ENCODE measurements at regions not wholly inside any gene's neighbourhood (a gene's known extent, or its start where the extent isn't known, plus 50 kb on each side); places are given as distances from the start of the nearest gene placed in this dataset.
A peak's percentile ranks its signal among the peaks of the same experiment; 100 is the strongest.
"Not testable (repeated sequence)": the region's sequence is repeated elsewhere in the genome, so short reads cannot be mapped to it uniquely, and the experiment has no call there.

- FAIRE-seq, result peak; percentile 100
These were observed 96.2 kb downstream of the BDH1 start for GRCh38 chr3:197459571-197459970.

DNA sequence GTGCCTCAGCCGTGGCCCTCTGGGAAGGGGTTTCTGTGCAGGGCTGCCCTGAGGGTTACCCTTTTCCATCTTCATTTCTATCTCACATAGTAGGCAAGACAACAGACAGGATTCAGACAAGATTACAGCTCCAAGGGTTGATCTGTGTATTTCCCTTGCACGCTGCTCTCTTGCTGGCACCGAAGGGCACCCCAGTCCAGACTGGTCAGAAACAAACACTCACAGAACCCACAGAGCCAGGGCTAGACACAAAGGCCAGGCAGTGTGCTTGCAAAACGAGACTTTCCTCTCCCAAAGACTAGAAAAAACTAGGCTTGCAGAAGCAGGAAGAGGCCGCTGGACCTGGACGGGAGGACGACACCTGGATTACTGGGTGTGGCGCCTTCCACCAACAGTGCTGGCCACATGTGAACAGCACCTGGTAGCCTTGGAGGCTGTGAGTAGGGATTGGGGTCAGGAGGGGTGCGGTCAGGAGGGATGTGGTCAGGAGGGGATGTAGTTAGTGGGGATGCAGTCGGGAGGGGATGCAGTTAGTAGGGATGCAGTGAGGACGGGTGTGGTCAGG is 96.8 kb downstream of the BDH1 start:
- TF ChIP-seq POU2F2 (IDR thresholded peaks at IDR 0.05; ENCODE audit: low read depth, low read length) (no peak), PAX5 (IDR thresholded peaks at IDR 0.05; ENCODE audit: insufficient read depth, low read length, severe bottlenecking) (no peak), POLR2AphosphoS5 (IDR thresholded peaks at IDR 0.05; ENCODE audit: low read depth, low read length) (no peak), SPI1 (IDR thresholded peaks at IDR 0.05; ENCODE audit: low read depth, low read length) (no peak), TAF1 (IDR thresholded peaks at IDR 0.05; ENCODE audit: low read depth, low read length) (no peak), POLR2A (IDR thresholded peaks at IDR 0.05; ENCODE audit: low read depth, low read length) (no peak)
- no peak for FAIRE-seq
- no peak for DNase-seq (ENCODE audit: insufficient read length, low spot score)

More at GRCh38 chr3:197459571-197459970, 96.2 kb downstream of the BDH1 start:
- not testable (repeated sequence) for DNase-seq (ENCODE audit: insufficient read length, low spot score)

- DNase-seq (ENCODE audit: insufficient read length, low spot score) (no peak), FAIRE-seq (no peak)
These were observed 97.5 kb downstream of the BDH1 start for GRCh38 chr3:197458179-197458707.

DNA sequence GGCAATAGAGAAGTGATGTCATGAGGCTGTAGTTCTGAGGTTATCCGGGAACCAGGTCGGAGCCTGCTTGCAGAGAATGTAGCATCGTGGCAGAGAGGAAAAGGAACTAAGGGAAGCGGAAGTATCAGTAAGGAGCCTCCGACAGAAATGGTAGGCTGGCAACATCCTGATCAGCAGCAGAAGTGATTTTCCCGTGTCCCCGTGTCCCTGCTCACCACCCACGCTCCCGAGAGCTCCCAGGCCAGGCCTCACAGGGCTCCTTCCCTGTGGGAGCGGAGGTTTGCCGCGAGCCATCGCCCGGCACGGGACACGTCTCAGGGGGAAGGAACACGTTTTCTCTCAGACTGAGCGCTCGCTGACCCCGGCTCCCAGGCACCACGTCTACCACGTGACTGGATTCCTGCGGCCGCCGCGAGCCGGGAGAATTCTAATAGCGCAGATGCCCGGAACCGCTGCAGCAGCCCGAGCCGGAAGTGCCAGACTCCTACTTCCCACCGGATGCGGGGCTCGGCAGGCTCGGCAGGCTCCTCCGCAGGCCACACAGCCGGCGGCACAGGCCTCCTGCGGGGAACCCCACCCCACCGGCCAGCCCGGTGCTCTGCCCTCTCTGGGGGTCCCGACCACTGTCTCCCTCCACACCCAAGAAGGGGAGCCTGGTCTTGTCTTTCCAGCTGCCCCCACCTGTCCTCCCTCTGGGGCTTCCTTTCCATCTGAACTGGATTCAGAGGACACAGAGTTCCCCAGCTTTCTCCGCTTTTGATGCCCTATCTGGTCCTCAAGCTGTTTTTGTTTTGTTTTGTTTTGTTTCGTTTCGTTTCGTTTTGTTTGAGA is 99.3 kb downstream of the BDH1 start:
- FAIRE-seq (peak; percentile 13), DNase-seq (ENCODE audit: insufficient read length, low spot score) (peak; percentile 64)
- TF ChIP-seq SPI1 (IDR thresholded peaks at IDR 0.05; ENCODE audit: low read depth, low read length), result no peak; the same call in 1 of the 2 replicates
- 0 out of 2 replicates have a peak, but pooled peaks have one; percentile 39 for TF ChIP-seq POLR2A (IDR thresholded peaks at IDR 0.05; ENCODE audit: low read depth, low read length)
- no peak for TF ChIP-seq POU2F2 (IDR thresholded peaks at IDR 0.05; ENCODE audit: low read depth, low read length)
- TF ChIP-seq POLR2AphosphoS5 (IDR thresholded peaks at IDR 0.05; ENCODE audit: low read depth, low read length), result 0 out of 2 replicates have a peak, but pooled peaks have one; percentile 14

More at GRCh38 chr3:197458179-197458707, 97.5 kb downstream of the BDH1 start:
- TF ChIP-seq TAF1 (IDR thresholded peaks at IDR 0.05; ENCODE audit: low read depth, low read length), result no peak
- TF ChIP-seq SPI1 (IDR thresholded peaks at IDR 0.05; ENCODE audit: low read depth, low read length), result no peak
- no peak for TF ChIP-seq PAX5 (IDR thresholded peaks at IDR 0.05; ENCODE audit: insufficient read depth, low read length, severe bottlenecking)
- no peak for TF ChIP-seq POLR2AphosphoS5 (IDR thresholded peaks at IDR 0.05; ENCODE audit: low read depth, low read length)
- TF ChIP-seq POLR2A (IDR thresholded peaks at IDR 0.05; ENCODE audit: low read depth, low read length), result no peak

DNA sequence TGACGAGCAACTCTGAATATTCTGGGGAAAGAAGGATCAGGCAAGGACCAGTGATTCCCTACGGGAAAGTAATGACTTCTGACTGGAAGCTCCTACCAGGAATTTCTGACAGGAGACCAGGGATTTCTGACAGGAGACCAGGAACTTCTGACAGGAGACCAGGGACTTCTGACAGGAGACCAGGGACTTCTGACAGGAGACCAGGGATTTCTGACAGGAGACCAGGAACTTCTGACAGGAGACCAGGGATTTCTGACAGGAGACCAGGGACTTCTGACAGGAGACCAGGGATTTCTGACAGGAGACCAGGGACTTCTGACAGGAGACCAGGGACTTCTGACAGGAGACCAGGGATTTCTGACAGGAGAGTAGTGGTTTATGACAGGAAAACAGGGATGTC is 100.9 kb downstream of the BDH1 start:
- not testable (repeated sequence) for DNase-seq (ENCODE audit: insufficient read length, low spot score); FAIRE-seq

- FAIRE-seq (no peak), DNase-seq (ENCODE audit: insufficient read length, low spot score) (no peak)
- TF ChIP-seq PAX5 (IDR thresholded peaks at IDR 0.05; ENCODE audit: insufficient read depth, low read length, severe bottlenecking) (no peak), TAF1 (IDR thresholded peaks at IDR 0.05; ENCODE audit: low read depth, low read length) (no peak), POLR2A (IDR thresholded peaks at IDR 0.05; ENCODE audit: low read depth, low read length) (no peak), POU2F2 (IDR thresholded peaks at IDR 0.05; ENCODE audit: low read depth, low read length) (no peak), SPI1 (IDR thresholded peaks at IDR 0.05; ENCODE audit: low read depth, low read length) (no peak), POLR2AphosphoS5 (IDR thresholded peaks at IDR 0.05; ENCODE audit: low read depth, low read length) (no peak)
These were observed 101.8 kb downstream of the BDH1 start for GRCh38 chr3:197454014-197454413.

DNA sequence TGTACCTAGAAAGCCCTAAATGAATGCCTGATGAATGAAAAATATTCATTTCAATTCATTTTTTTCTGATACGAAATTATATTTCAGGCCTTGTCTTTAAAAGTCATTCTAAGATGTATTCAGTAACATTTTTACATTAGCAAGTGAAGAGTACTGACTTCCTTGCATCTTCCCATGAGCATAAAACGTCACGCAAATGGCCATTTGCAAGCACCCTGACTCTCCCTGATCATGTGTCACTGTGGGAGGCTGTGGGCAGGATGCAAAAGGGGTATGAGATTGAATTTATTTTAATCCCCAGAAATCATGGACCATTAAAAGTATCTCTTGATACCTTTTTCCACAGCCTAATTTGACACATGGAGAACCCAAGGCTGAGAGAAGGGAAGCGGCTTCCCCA is 105.0 kb downstream of the BDH1 start:
- FAIRE-seq (no peak), DNase-seq (ENCODE audit: insufficient read length, low spot score) (no peak)
- no peak for TF ChIP-seq POLR2AphosphoS5 (IDR thresholded peaks at IDR 0.05; ENCODE audit: low read depth, low read length)
- TF ChIP-seq TAF1 (IDR thresholded peaks at IDR 0.05; ENCODE audit: low read depth, low read length), result no peak
- TF ChIP-seq POLR2A (IDR thresholded peaks at IDR 0.05; ENCODE audit: low read depth, low read length), result no peak
- TF ChIP-seq POU2F2 (IDR thresholded peaks at IDR 0.05; ENCODE audit: low read depth, low read length), result no peak
- TF ChIP-seq PAX5 (IDR thresholded peaks at IDR 0.05; ENCODE audit: insufficient read depth, low read length, severe bottlenecking), result no peak
- no peak for TF ChIP-seq SPI1 (IDR thresholded peaks at IDR 0.05; ENCODE audit: low read depth, low read length)

- DNase-seq (ENCODE audit: insufficient read length, low spot score) (no peak), FAIRE-seq (no peak)
- TF ChIP-seq SPI1 (IDR thresholded peaks at IDR 0.05; ENCODE audit: low read depth, low read length) (no peak), POLR2A (IDR thresholded peaks at IDR 0.05; ENCODE audit: low read depth, low read length) (no peak), TAF1 (IDR thresholded peaks at IDR 0.05; ENCODE audit: low read depth, low read length) (no peak), POLR2AphosphoS5 (IDR thresholded peaks at IDR 0.05; ENCODE audit: low read depth, low read length) (no peak), PAX5 (IDR thresholded peaks at IDR 0.05; ENCODE audit: insufficient read depth, low read length, severe bottlenecking) (no peak), POU2F2 (IDR thresholded peaks at IDR 0.05; ENCODE audit: low read depth, low read length) (no peak)
These were observed 105.5 kb downstream of the BDH1 start for GRCh38 chr3:197450308-197450707.

DNA sequence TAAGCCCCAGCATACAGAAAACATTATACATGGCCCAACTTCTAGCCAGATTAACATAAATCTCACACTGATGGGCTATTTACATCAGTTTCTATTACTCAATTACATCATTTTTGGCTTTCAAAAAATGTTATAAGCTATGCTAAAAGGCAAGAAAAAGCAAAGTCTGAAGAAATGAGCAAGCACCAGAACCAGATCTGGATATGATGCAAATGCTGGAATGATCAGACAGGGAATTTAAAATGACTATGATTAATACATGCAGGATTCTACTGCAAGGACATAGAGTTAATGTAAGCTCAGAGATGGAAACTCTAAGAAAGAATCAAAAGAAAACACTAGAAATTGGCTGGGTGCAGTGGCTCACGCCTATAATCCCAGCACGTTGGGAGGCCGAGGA is 106.6 kb downstream of the BDH1 start:
- FAIRE-seq; DNase-seq (ENCODE audit: insufficient read length, low spot score): not testable (repeated sequence)

- DNase-seq (ENCODE audit: insufficient read length, low spot score); FAIRE-seq: not testable (repeated sequence)
These were observed 108.0 kb downstream of the BDH1 start for GRCh38 chr3:197447781-197448180.

- TF ChIP-seq POLR2AphosphoS5 (IDR thresholded peaks at IDR 0.05; ENCODE audit: low read depth, low read length) (no peak), POU2F2 (IDR thresholded peaks at IDR 0.05; ENCODE audit: low read depth, low read length) (no peak), PAX5 (IDR thresholded peaks at IDR 0.05; ENCODE audit: insufficient read depth, low read length, severe bottlenecking) (no peak), SPI1 (IDR thresholded peaks at IDR 0.05; ENCODE audit: low read depth, low read length) (no peak), TAF1 (IDR thresholded peaks at IDR 0.05; ENCODE audit: low read depth, low read length) (no peak), POLR2A (IDR thresholded peaks at IDR 0.05; ENCODE audit: low read depth, low read length) (no peak)
- FAIRE-seq (no peak), DNase-seq (ENCODE audit: insufficient read length, low spot score) (no peak)
These were observed 108.7 kb downstream of the BDH1 start for GRCh38 chr3:197447057-197447456.
